Keratinocyte (primary cell): ENCODE measurements at regions not wholly inside any gene's neighbourhood (a gene's known extent, or its start where the extent isn't known, plus 50 kb on each side); places are given as distances from the start of the nearest gene placed in this dataset.

ENCODE experiments used
- EZH2 ChIP-seq: IDR thresholded peaks from one replicate; pipeline ENCODE4 v1.6.1; 2012; ENCODE audit warnings: inconsistent platforms, mild to moderate bottlenecking, low read length, moderate library complexity
- TF ChIP-seq, protein P1 (sequence below), 3 experiments: IDR thresholded peaks in 1 of 3; conservative IDR thresholded peaks in 1 of 3; optimal IDR thresholded peaks in 1 of 3; 2 replicates in 2 of 3; 3 replicates in 1 of 3; pipeline versions ENCODE3 to v1.5.1; 2011; ENCODE audit warnings: low read length in 3 of 3, mild to moderate bottlenecking in 3 of 3, moderate library complexity in 2 of 3, control low read depth in 1 of 3, inconsistent platforms in 1 of 3; ENCODE audit not compliant: insufficient read depth in 2 of 3; ENCODE audit errors: extremely low read depth in 1 of 3

DNA sequence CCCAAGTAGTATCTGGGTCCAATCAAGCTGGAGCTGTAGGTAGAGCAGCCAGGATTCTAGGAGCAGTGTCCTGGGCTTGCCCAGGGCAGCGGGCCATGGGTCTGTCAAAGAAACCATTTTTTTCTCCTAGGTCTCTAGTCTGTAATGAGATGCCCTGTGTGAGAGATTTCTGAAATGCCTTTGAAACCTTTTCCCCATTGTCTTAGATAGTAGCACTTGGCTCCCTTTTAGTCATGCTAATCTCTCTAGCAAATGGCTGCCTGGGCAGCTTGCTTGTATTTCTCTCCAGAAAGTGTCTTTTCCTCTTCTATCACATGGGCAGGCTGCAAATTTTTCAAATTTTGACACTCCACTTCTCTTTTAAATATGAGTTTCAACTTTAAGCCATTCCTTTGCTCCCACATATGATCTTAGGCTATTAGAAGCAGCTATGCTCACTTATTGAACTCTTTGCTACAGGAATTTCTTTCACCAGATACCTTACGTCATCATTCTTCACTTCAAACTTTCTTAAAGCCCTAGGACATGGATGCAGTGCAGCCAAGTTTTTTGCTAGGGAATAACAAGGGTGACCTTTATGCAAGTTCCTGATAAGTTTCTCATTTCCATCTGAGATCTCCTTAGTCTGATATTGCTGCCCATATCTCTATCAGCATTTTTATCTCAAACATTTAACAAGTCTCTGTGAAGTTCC is 890.2 kb upstream of the VRK2 start:
- TF ChIP-seq, protein P1, sequence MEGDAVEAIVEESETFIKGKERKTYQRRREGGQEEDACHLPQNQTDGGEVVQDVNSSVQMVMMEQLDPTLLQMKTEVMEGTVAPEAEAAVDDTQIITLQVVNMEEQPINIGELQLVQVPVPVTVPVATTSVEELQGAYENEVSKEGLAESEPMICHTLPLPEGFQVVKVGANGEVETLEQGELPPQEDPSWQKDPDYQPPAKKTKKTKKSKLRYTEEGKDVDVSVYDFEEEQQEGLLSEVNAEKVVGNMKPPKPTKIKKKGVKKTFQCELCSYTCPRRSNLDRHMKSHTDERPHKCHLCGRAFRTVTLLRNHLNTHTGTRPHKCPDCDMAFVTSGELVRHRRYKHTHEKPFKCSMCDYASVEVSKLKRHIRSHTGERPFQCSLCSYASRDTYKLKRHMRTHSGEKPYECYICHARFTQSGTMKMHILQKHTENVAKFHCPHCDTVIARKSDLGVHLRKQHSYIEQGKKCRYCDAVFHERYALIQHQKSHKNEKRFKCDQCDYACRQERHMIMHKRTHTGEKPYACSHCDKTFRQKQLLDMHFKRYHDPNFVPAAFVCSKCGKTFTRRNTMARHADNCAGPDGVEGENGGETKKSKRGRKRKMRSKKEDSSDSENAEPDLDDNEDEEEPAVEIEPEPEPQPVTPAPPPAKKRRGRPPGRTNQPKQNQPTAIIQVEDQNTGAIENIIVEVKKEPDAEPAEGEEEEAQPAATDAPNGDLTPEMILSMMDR (optimal IDR thresholded peaks at IDR 0.05 in 1 of 3, IDR thresholded peaks at IDR 0.05 in 1 of 3, conservative IDR thresholded peaks at IDR 0.05 in 1 of 3; ENCODE audit: extremely low read depth in 1 of 3, insufficient read depth in 2 of 3, low read length in 3 of 3): no peak
- no peak for TF ChIP-seq EZH2
